Sigmoid colon (tissue), 6 donors: ENCODE measurements at regions not wholly inside any gene's neighbourhood (a gene's known extent, or its start where the extent isn't known, plus 50 kb on each side); places are given as distances from the start of the nearest gene placed in this dataset.
A peak's percentile ranks its signal among the peaks of the same experiment; 100 is the strongest.

Source experiments
- DNase-seq: peaks from one replicate; pipeline ENCODE4 v3.0.0-alpha.2; 2019
- H3K27ac ChIP-seq, 4 donors: fragments of 200-600 bp; sonication (generic); one replicate each; pipeline ENCODE4 v1.5.1; 2016 to 2019; ENCODE audit warnings: mild to moderate bottlenecking in 1 of 4
- H3K27me3 ChIP-seq, 3 donors: fragments of 200-600 bp; sonication (generic); one replicate each; pipeline ENCODE4 v1.5.1; 2019; ENCODE audit warnings: mild to moderate bottlenecking in 1 of 3
- H3K36me3 ChIP-seq, 4 donors: fragments of 200-600 bp; sonication (generic); one replicate each; pipeline ENCODE4 v1.5.1; 2016 to 2019
- H3K4me1 ChIP-seq, 4 donors: fragments of 200-600 bp; sonication (generic); one replicate each; pipeline ENCODE4 v1.5.1; 2017 to 2019
- H3K4me3 ChIP-seq, 4 donors: fragments of 200-600 bp; sonication (generic); one replicate each; pipeline ENCODE4 v1.5.1; 2017 to 2019; ENCODE audit warnings: mild to moderate bottlenecking in 2 of 4, moderate library complexity in 1 of 4
- H3K9me3 ChIP-seq, 4 donors: fragments of 200-600 bp in 3 of 4; sonication (generic) in 3 of 4; one replicate each; pipeline versions ENCODE4 v1.5.1 to v1.6.1; 2013 to 2019
- EP300 ChIP-seq, 4 donors: sonication (generic); formaldehyde crosslinking; IDR thresholded peaks; one replicate each; pipeline ENCODE4 v1.6.1; 2017; ENCODE audit warnings: antibody characterized with exemption in 4 of 4
- POLR2A ChIP-seq, 2 donors: fragments of 450-650 bp; IDR thresholded peaks; one replicate each; pipeline ENCODE4 v1.6.1; 2016; ENCODE audit warnings: antibody characterized with exemption in 2 of 2, mild to moderate bottlenecking in 2 of 2, moderate library complexity in 2 of 2
- POLR2AphosphoS5 ChIP-seq, 4 donors: sonication (generic); formaldehyde crosslinking; IDR thresholded peaks; one replicate each; pipeline ENCODE4 v1.6.1; 2017; ENCODE audit warnings: antibody characterized with exemption in 4 of 4
- WGBS, 2 donors: extraction: QIAGEN DNeasy Blood & Tissue Kit; methylation state at CpG; one replicate each; pipeline ENCODE4 v1.1.7; 2013; 5-methylcytosine and 5-hydroxymethylcytosine counted together
- intact Hi-C: fragments of 100-400 bp; cut with DNase I; formaldehyde crosslinking; loops from one replicate; pipeline ENCODE4 v1.15.1; 2023
- TF ChIP-seq, protein P1 (sequence below), 4 experiments: fragments of 450-650 bp in 3 of 4; fragments of 200-600 bp in 1 of 4; IDR thresholded peaks; one replicate each; pipeline ENCODE4 v1.5.1; 2016 to 2019; ENCODE audit warnings: antibody characterized with exemption in 4 of 4, mild to moderate bottlenecking in 3 of 4, moderate library complexity in 2 of 4
- donor health status: healthy with polysubstance abuse.
- donor health status: healthy.

DNA sequence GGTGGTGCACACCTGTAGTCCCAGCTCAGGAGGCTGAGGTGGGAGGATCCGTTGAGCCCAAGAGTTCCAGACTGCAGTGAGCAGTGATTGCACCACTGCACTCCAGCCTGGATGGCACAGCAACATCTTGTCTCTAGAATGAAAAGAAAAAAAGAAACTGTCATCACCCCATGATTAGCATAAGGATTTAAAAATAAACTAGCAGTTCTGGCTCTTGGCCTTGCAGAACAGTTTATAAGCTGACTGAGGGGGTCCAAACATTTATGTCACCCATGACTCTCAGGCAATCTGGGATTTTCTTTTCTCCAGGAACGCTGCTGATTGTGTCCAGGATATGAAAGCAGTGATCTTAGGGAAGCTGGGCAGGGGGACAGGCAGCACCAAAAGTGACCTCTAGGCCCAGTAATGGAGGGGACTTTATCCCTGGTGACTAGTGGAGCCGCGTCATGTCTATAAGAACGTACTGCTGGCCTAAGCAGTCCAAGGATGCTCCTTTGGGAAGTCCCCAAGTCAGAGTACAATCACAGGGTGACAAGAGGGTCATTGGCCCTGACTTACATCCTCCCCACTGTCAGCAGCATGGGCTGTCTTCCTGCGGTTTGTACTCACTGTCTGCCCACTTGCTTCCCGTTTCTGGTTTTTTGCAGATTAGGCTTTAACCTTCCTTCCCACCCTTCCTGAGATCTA lies 177.4 kb downstream of the ARHGAP12 start:
- peak overlapping the region in 1 of 4 donors; percentile 65 for H3K27ac ChIP-seq
- H3K36me3 ChIP-seq = no peaks in the 10 kb centered on the region
- intact Hi-C loops = loop anchor here (10.0 kb wide), 1 partner anchor 46 kb away; no protein-coding TSS in a partner anchor
- no peaks in the 10 kb centered on the region for H3K27me3 ChIP-seq
- DNase-seq = no peak
- 61 to 77% methylated on average over 7 of the region's 7 CpGs for WGBS, 2 donors
- TF ChIP-seq EP300 (IDR thresholded peaks at IDR 0.05) (no peak), POLR2A (IDR thresholded peaks at IDR 0.05) (no peak), POLR2AphosphoS5 (IDR thresholded peaks at IDR 0.05) (no peak)
- TF ChIP-seq, protein P1, sequence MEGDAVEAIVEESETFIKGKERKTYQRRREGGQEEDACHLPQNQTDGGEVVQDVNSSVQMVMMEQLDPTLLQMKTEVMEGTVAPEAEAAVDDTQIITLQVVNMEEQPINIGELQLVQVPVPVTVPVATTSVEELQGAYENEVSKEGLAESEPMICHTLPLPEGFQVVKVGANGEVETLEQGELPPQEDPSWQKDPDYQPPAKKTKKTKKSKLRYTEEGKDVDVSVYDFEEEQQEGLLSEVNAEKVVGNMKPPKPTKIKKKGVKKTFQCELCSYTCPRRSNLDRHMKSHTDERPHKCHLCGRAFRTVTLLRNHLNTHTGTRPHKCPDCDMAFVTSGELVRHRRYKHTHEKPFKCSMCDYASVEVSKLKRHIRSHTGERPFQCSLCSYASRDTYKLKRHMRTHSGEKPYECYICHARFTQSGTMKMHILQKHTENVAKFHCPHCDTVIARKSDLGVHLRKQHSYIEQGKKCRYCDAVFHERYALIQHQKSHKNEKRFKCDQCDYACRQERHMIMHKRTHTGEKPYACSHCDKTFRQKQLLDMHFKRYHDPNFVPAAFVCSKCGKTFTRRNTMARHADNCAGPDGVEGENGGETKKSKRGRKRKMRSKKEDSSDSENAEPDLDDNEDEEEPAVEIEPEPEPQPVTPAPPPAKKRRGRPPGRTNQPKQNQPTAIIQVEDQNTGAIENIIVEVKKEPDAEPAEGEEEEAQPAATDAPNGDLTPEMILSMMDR (IDR thresholded peaks at IDR 0.05) = no peak
- H3K9me3 ChIP-seq = no peaks in the 10 kb centered on the region
- no peak overlapping the region for H3K4me3 ChIP-seq
- H3K4me1 ChIP-seq = peaks cover 0 to 34% (median 29%) of the 10 kb centered on the region in 4 donors

DNA sequence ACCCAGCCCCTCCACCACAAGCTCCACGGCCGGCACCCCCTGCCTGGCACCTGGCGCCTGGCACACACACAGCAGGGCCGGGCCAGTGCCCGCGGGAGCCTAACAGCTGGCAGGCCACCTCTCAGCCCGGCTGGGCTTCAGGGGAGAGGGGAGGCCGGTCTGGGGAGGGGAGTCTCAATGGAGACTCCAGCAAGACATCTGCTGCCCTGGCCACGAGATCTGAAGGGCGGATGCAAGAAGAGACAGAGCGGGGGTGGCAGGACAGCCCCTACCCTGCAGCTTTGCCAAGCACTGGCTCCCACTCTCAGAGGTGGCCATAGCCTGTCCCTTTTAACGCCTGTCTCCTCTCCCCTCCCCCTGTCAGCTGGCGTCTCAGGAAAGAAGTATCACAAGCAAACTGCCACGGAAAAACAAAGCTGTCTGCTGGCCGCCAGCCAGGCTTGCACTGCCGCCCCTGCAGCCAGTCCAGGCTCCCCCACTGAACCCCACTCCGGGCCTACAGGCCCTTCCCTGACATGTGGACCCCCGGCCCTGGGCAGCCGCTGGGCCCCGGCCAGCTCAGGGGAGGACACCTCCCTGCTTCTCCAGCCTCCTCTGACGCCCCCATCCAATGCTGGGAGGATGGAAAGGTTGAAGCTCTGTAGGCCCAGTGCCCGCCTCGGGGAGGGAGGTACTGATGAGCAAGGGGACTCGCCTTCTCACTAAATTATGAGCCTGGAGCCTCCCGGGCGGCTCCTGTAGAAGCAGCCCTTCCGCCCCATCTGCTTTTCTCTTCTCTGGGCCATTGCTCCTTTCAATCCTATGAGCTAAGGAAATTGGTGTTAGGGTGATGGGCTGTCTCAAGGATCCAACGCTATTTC lies 178.4 kb downstream of the ARHGAP12 start:
- no peak for TF ChIP-seq POLR2A (IDR thresholded peaks at IDR 0.05)
- TF ChIP-seq POLR2AphosphoS5 (IDR thresholded peaks at IDR 0.05) = no peak
- no peak for TF ChIP-seq EP300 (IDR thresholded peaks at IDR 0.05)
- TF ChIP-seq, protein P1 (IDR thresholded peaks at IDR 0.05) = no peak
- H3K27me3 ChIP-seq = no peaks in the 10 kb centered on the region
- H3K4me3 ChIP-seq = no peak overlapping the region
- DNase-seq = peak; percentile 78
- intact Hi-C loops = loop anchor here (10.0 kb wide), 1 partner anchor 45 kb away; no protein-coding TSS in a partner anchor
- H3K27ac ChIP-seq = peak overlapping the region; percentile 11 to 65 (median 43)
- WGBS, 2 donors = 42 to 44% methylated on average over 28 of the region's 28 CpGs
- no peaks in the 10 kb centered on the region for H3K36me3 ChIP-seq
- H3K4me1 ChIP-seq = peaks cover 0 to 32% (median 25%) of the 10 kb centered on the region in 4 donors
- H3K9me3 ChIP-seq = no peaks in the 10 kb centered on the region

DNA sequence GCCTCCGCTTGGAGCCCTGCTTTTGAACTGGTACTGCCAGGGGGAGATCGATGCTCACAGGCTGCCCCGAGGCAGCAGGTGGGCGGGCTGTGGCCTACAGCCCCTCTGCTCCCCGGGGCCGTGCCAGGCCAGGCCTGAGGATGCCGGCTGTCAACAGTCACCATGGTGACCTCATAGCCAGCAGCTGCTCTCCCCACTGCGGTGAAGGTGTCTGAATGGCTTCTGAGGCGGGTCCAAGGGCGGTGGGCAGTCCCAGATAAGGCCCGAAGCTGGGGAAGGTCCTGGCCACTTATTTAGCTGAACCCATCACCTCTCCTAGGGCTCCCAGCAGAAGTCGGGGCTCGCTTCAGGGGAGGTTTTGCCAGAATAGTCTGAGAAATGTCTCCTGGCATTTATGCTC lies 179.3 kb downstream of the ARHGAP12 start:
- H3K4me1 ChIP-seq = peaks cover 0 to 24% (median 20%) of the 10 kb centered on the region in 4 donors
- DNase-seq = no peak
- H3K36me3 ChIP-seq = no peaks in the 10 kb centered on the region
- H3K27me3 ChIP-seq = no peaks in the 10 kb centered on the region
- WGBS, 2 donors = 82 to 83% methylated on average over 13 of the region's 13 CpGs
- no peak for TF ChIP-seq EP300 (IDR thresholded peaks at IDR 0.05)
- no peak for TF ChIP-seq POLR2AphosphoS5 (IDR thresholded peaks at IDR 0.05)
- TF ChIP-seq, protein P1 (IDR thresholded peaks at IDR 0.05) = no peak
- TF ChIP-seq POLR2A (IDR thresholded peaks at IDR 0.05) = no peak
- H3K27ac ChIP-seq = peak overlapping the region in 2 of 4 donors; percentile 11 to 65
- intact Hi-C loops = no loop called here
- no peak overlapping the region for H3K4me3 ChIP-seq
- no peaks in the 10 kb centered on the region for H3K9me3 ChIP-seq

DNA sequence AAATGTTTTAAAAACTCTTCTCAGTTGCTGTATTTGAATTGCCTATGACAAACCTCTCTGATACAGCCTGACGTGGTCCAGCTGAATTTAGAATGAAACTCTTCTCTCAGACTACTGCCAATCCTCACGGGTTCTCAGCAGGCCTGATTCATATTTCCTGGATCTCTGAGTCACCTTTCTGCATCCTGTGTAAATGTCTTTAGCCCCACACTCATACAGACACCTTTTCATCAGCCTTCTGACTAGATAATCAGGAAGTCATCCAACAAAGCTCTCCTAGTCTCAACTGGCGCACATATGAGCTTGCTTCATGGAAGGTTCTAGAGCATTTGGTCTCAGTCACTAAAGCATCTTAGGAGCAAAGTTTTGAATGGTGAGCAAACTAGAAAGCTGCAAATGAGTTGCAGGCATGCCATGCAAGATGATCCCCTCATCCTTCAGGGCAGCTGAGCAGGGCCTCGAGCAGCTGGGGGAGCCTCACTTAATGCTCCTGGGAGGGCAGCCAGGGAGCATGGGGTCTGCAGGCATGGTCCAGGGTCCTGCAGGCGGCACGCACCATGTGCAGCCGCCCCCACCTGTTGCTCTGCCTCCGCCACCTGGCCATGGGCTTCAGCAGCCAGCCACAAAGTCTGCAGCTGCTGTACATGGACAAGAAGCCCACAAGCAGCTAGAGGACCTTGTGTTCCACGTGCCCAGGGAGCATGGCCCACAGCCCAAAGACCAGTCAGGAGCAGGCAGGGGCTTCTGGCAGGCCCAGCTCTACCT lies 182.8 kb downstream of the ARHGAP12 start:
- H3K27me3 ChIP-seq = no peaks in the 10 kb centered on the region
- H3K4me3 ChIP-seq = no peak overlapping the region
- H3K36me3 ChIP-seq = no peaks in the 10 kb centered on the region
- intact Hi-C loops = no loop called here
- TF ChIP-seq EP300 (IDR thresholded peaks at IDR 0.05) (no peak), POLR2AphosphoS5 (IDR thresholded peaks at IDR 0.05) (peak in 1 of 4 donors; percentile 34)
- TF ChIP-seq, protein P1 (IDR thresholded peaks at IDR 0.05) = no peak
- DNase-seq = no peak
- H3K9me3 ChIP-seq = no peaks in the 10 kb centered on the region
- peaks cover 0 to 20% (median 18%) of the 10 kb centered on the region in 4 donors for H3K4me1 ChIP-seq
- H3K27ac ChIP-seq = peak overlapping the region in 1 of 4 donors; percentile 3
- 69 to 83% methylated on average over 9 of the region's 9 CpGs for WGBS, 2 donors
